ENCODE measurements at regions not wholly inside any gene's neighbourhood (a gene's known extent, or its start where the extent isn't known, plus 50 kb on each side); places are given as distances from the start of the nearest gene placed in this dataset.

DNA sequence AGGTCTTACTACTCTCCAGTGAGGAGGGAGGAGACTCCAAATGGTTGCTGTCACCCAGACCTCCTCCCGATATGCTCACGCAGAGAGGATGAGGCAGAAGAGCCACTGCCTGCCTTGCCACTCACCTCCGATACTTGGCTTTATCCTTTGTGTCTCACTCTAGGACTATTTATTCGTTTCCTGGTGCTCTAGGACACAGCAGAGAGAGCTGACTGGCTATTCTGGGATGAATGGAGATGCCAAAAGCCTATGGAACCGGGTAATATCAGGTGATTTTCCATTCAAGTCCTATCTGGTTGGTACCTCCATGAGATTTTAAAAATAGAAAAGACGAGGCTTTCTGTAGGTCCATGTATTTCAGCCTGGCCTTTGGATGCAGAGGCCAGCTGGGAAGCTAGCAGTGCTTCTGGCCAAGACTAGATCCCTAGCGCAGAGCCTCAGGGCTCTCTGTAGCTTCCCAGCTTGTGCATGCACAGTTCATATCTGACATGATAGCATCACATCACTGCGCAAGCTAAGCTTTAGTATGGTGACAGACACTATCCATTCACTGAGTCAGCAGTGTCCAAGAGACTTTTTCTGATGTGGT is 239.0 kb upstream of the ANKRD30A start:
- Histone ChIP-seq H3K56ac (replicated peaks; ENCODE audit: insufficient read length, low read depth, low read length) (no peak overlapping the region), H3K79me1 (ENCODE audit: low read depth, low read length) (no peaks in the 10 kb centered on the region; the same call in 1 of the 2 replicates), H3K14ac (ENCODE audit: insufficient read length) (no peak overlapping the region), H3K9ac (replicated peaks in 1 of 4; ENCODE audit: extremely low read depth in 1 of 4, low read depth in 3 of 4, low read length in 3 of 4) (no peak overlapping the region), H3K27me3 (replicated peaks in 1 of 4; ENCODE audit: control insufficient read depth in 3 of 4, extremely low read depth in 1 of 4, insufficient read depth in 3 of 4, low read length in 3 of 4) (no peaks in the 10 kb centered on the region), H4K20me1 (replicated peaks in 1 of 2; ENCODE audit: control insufficient read depth in 1 of 2, insufficient read depth in 2 of 2, low read length in 2 of 2) (no peaks in the 10 kb centered on the region), H2BK5ac (ENCODE audit: low read depth, low read length) (no peak overlapping the region), H3K4me2 (ENCODE audit: insufficient read depth in 1 of 2, low read depth in 2 of 2, low read length in 2 of 2) (no peak overlapping the region), H3K36me3 (ENCODE audit: control insufficient read depth in 2 of 4, insufficient read depth in 4 of 4, low read length in 3 of 4) (no peaks in the 10 kb centered on the region), H3K27ac (ENCODE audit: low read depth, low read length) (no peak overlapping the region), H2BK12ac (ENCODE audit: low read depth, low read length) (no peak overlapping the region), H3K23ac (ENCODE audit: insufficient read length) (no peak overlapping the region), H2BK20ac (ENCODE audit: low read length) (no peak overlapping the region), H2BK15ac (ENCODE audit: low read length) (no peak overlapping the region), H2AFZ (ENCODE audit: low read length) (no peak overlapping the region), H3K4me1 (replicated peaks in 1 of 4; ENCODE audit: control insufficient read depth in 3 of 4, insufficient read depth in 4 of 4, low read length in 3 of 4) (no peaks in the 10 kb centered on the region), H3K18ac (ENCODE audit: extremely low read depth, low read length) (no peak overlapping the region), H4K8ac (ENCODE audit: extremely low read depth, insufficient read depth, low read length) (no peak overlapping the region), H3K9me3 (ENCODE audit: insufficient read depth in 2 of 2, low read depth in 1 of 2, low read length in 1 of 2) (peaks cover 26 to 50% of the 10 kb centered on the region in 2 experiments), H2BK120ac (replicated peaks; ENCODE audit: low read depth, low read length) (no peak overlapping the region), H4K91ac (replicated peaks; ENCODE audit: insufficient read length, low read length) (no peak overlapping the region), H4K5ac (ENCODE audit: insufficient read length, low read depth, low read length) (no peak overlapping the region), H3K79me2 (ENCODE audit: control insufficient read depth in 1 of 2, insufficient read depth in 2 of 2, low read length in 2 of 2) (no peaks in the 10 kb centered on the region), H3K4ac (replicated peaks; ENCODE audit: insufficient read length, low read depth, low read length) (no peak overlapping the region), H3K4me3 (ENCODE audit: extremely low read depth in 1 of 4, insufficient read depth in 2 of 4, low read depth in 3 of 4, low read length in 4 of 4) (no peak overlapping the region), H3K23me2 (ENCODE audit: low read depth, low read length) (no peaks in the 10 kb centered on the region), H2AK5ac (ENCODE audit: low read depth, low read length) (no peak overlapping the region)
- FAIRE-seq (no peak), DNase-seq (ENCODE audit: low read depth in 1 of 2, low spot score in 2 of 2) (no peak)
- ChIA-PET POLR2A (ENCODE audit: partially characterized antibody) (no interaction called here), CTCF (ENCODE audit: partially characterized antibody) (no interaction called here)
- 84% methylated on average over 8 of the region's 8 CpGs; no CpG with 5 or more reads in 1 of the 2 experiments for WGBS, 2 experiments (ENCODE audit: extremely low coverage in 1 of 2, insufficient coverage in 1 of 2, insufficient read length in 1 of 2, insufficient replicate concordance in 2 of 2, low coverage in 1 of 2, low lambda C conversion rate in 2 of 2, missing lambda C conversion rate in 1 of 2)
- TF ChIP-seq SRF (IDR thresholded peaks at IDR 0.05; ENCODE audit: low read depth, low read length) (no peak), SP1 (IDR thresholded peaks at IDR 0.05; ENCODE audit: low read depth, low read length) (no peak), SIRT6 (IDR thresholded peaks at IDR 0.05; ENCODE audit: low read length) (no peak), SP4 (IDR thresholded peaks at IDR 0.05; ENCODE audit: low read length) (no peak), SAP30 (IDR thresholded peaks at IDR 0.05; ENCODE audit: insufficient read depth, insufficient replicate concordance, low read length) (no peak), TAF1 (IDR thresholded peaks at IDR 0.05; ENCODE audit: low read depth, low read length) (no peak), MAFK (IDR thresholded peaks at IDR 0.05; ENCODE audit: low read depth, low read length) (no peak), CBX8 (IDR thresholded peaks at IDR 0.05; ENCODE audit: borderline replicate concordance, low read depth, low read length) (no peak), RFX5 (IDR thresholded peaks at IDR 0.05; ENCODE audit: borderline replicate concordance, low read depth, low read length) (no peak), CEBPB (IDR thresholded peaks at IDR 0.05; ENCODE audit: low read depth, low read length) (no peak), SIN3A (conservative IDR thresholded peaks at IDR 0.05 in 1 of 2, IDR thresholded peaks at IDR 0.05 in 1 of 2; ENCODE audit: low read depth in 1 of 2, low read length in 2 of 2) (no peak)
